ENCODE measurements at regions not wholly inside any gene's neighbourhood (a gene's known extent, or its start where the extent isn't known, plus 50 kb on each side); places are given as distances from the start of the nearest gene placed in this dataset.

DNA sequence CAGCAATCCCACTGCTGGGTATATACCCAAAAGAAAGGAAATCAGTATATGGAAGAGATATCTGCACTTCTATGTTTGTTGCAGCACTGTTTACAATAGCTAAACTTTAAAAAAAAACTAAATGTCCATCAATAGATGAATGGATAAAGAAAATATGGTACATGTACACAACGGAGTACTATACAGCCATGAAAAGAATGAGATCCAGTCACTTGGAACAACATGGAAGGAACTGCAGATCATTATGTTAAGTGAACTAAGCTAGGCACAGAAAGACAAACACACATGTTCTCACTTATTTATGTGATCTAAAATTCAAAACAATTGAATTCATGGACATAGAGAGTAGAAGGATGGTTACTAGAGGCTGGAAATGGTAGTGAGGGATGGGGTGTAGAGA, 400.7 kb downstream of the ZNF674 start:
- in situ Hi-C loops (cut with HindIII; ENCODE audit: low pct_unique_long_range_greater_than_20kb, low sequenced_read_pairs), result no loop called here
- Histone ChIP-seq H3K27me3 (ENCODE audit: control insufficient read depth, insufficient read depth, low read length) (no peaks in the 10 kb centered on the region), H3K27ac (ENCODE audit: low read length) (no peak overlapping the region), H3K9me3 (ENCODE audit: control insufficient read depth, insufficient read depth, low read depth, low read length) (no peaks in the 10 kb centered on the region), H3K4me1 (ENCODE audit: control insufficient read depth, insufficient read depth, low read length) (no peaks in the 10 kb centered on the region), H3K36me3 (ENCODE audit: control insufficient read depth, insufficient read depth, low read length) (no peaks in the 10 kb centered on the region), H3K4me3 (ENCODE audit: low read depth in 2 of 2, low read length in 2 of 2) (no peak overlapping the region)
- no peak for DNase-seq (ENCODE audit: low read depth, low spot score)
- no TSS peak for BruUV-seq (replicated peaks)
- intact Hi-C loops (cut with micrococcal nuclease; ENCODE audit: unreplicated experiment), result no loop called here
- POLR2A ChIA-PET, result no interaction called here
- TF ChIP-seq SIN3A (IDR thresholded peaks at IDR 0.05; ENCODE audit: borderline replicate concordance, insufficient read depth, low read depth, low read length), result no peak
- TF ChIP-seq, protein P1, sequence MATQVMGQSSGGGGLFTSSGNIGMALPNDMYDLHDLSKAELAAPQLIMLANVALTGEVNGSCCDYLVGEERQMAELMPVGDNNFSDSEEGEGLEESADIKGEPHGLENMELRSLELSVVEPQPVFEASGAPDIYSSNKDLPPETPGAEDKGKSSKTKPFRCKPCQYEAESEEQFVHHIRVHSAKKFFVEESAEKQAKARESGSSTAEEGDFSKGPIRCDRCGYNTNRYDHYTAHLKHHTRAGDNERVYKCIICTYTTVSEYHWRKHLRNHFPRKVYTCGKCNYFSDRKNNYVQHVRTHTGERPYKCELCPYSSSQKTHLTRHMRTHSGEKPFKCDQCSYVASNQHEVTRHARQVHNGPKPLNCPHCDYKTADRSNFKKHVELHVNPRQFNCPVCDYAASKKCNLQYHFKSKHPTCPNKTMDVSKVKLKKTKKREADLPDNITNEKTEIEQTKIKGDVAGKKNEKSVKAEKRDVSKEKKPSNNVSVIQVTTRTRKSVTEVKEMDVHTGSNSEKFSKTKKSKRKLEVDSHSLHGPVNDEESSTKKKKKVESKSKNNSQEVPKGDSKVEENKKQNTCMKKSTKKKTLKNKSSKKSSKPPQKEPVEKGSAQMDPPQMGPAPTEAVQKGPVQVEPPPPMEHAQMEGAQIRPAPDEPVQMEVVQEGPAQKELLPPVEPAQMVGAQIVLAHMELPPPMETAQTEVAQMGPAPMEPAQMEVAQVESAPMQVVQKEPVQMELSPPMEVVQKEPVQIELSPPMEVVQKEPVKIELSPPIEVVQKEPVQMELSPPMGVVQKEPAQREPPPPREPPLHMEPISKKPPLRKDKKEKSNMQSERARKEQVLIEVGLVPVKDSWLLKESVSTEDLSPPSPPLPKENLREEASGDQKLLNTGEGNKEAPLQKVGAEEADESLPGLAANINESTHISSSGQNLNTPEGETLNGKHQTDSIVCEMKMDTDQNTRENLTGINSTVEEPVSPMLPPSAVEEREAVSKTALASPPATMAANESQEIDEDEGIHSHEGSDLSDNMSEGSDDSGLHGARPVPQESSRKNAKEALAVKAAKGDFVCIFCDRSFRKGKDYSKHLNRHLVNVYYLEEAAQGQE (IDR thresholded peaks at IDR 0.05; ENCODE audit: insufficient read depth in 1 of 2, low read depth in 2 of 2, low read length in 1 of 2), result no peak
- no peak for TF ChIP-seq TCF7L2 (IDR thresholded peaks at IDR 0.05; ENCODE audit: low read depth, low read length)
- TF ChIP-seq, protein P2, sequence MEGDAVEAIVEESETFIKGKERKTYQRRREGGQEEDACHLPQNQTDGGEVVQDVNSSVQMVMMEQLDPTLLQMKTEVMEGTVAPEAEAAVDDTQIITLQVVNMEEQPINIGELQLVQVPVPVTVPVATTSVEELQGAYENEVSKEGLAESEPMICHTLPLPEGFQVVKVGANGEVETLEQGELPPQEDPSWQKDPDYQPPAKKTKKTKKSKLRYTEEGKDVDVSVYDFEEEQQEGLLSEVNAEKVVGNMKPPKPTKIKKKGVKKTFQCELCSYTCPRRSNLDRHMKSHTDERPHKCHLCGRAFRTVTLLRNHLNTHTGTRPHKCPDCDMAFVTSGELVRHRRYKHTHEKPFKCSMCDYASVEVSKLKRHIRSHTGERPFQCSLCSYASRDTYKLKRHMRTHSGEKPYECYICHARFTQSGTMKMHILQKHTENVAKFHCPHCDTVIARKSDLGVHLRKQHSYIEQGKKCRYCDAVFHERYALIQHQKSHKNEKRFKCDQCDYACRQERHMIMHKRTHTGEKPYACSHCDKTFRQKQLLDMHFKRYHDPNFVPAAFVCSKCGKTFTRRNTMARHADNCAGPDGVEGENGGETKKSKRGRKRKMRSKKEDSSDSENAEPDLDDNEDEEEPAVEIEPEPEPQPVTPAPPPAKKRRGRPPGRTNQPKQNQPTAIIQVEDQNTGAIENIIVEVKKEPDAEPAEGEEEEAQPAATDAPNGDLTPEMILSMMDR (IDR thresholded peaks at IDR 0.05), result no peak
- TF ChIP-seq POLR2AphosphoS5 (IDR thresholded peaks at IDR 0.05; ENCODE audit: low read depth, low read length), result no peak
- CTCF ChIA-PET, result no interaction called here
- no peak for ATAC-seq

DNA sequence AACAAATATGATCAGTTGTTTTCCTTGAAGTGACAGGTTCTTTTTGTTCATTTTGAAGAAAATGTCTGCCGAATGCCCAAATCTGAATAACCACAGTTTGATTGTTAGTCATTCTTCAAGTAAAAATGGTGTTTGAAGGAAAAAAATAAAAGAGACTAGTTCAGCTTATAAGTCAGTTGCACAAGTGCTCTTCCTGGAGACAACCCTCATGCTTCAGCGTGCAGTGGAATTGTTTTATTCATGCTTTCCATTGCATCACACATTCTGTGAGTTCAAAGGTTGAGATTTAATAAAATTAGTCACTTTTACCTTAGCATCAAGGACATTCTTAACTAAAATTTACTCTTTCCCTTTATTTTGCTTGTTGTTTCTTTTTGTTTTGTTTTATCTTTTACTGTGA, 404.9 kb downstream of the ZNF674 start:
- DNase-seq (ENCODE audit: low read depth, low spot score) (no peak), ATAC-seq (no peak)
- Histone ChIP-seq H3K27me3 (ENCODE audit: control insufficient read depth, insufficient read depth, low read length) (no peaks in the 10 kb centered on the region), H3K36me3 (ENCODE audit: control insufficient read depth, insufficient read depth, low read length) (no peaks in the 10 kb centered on the region), H3K4me1 (ENCODE audit: control insufficient read depth, insufficient read depth, low read length) (no peaks in the 10 kb centered on the region), H3K4me3 (ENCODE audit: low read depth in 2 of 2, low read length in 2 of 2) (no peak overlapping the region), H3K9me3 (ENCODE audit: control insufficient read depth, insufficient read depth, low read depth, low read length) (no peaks in the 10 kb centered on the region), H3K27ac (ENCODE audit: low read length) (no peak overlapping the region)
- intact Hi-C loops (cut with micrococcal nuclease; ENCODE audit: unreplicated experiment), result no loop called here
- CTCF ChIA-PET, result no interaction called here
- TF ChIP-seq, protein P2 (IDR thresholded peaks at IDR 0.05), result no peak
- TF ChIP-seq TCF7L2 (IDR thresholded peaks at IDR 0.05; ENCODE audit: low read depth, low read length) (no peak), SIN3A (IDR thresholded peaks at IDR 0.05; ENCODE audit: borderline replicate concordance, insufficient read depth, low read depth, low read length) (no peak), POLR2AphosphoS5 (IDR thresholded peaks at IDR 0.05; ENCODE audit: low read depth, low read length) (no peak)
- TF ChIP-seq, protein P1 (IDR thresholded peaks at IDR 0.05; ENCODE audit: insufficient read depth in 1 of 2, low read depth in 2 of 2, low read length in 1 of 2), result no peak
- in situ Hi-C loops (cut with HindIII; ENCODE audit: low pct_unique_long_range_greater_than_20kb, low sequenced_read_pairs), result no loop called here
- no TSS peak for BruUV-seq (replicated peaks)
- POLR2A ChIA-PET, result no interaction called here

All from Panc1 (cell line).